K562 (cell line): ENCODE measurements at regions not wholly inside any gene's neighbourhood (a gene's known extent, or its start where the extent isn't known, plus 50 kb on each side); places are given as distances from the start of the nearest gene placed in this dataset.

Experiments
- ATAC-seq: fragments of 200-7000 bp; cut with Tn5 transposase; 3 replicates; pipeline ENCODE4 v1.9.1; 2020; ENCODE audit warnings: moderate library complexity
- BruUV-seq: library from RNA; stranded (reverse); fragments of 400-500 nt; replicated peaks from 2 replicates; lab custom pipeline; 2021; lab: Mats Ljungman, UMichigan
- CTCF ChIA-PET: fragments of 300-600 bp; formaldehyde crosslinking; extraction: SDS; loops from one replicate; lab custom pipeline; 2021; ENCODE audit warnings: low intra/inter-chr PET ratio; lab: Yijun Ruan, JAX
- POLR2A ChIA-PET: fragments of 300-600, 350-650 bp; sonication (Branson Sonifier 250); formaldehyde crosslinking; extraction: SDS; loops from one replicate; lab custom pipeline; 2021; ENCODE audit warnings: antibody characterized with exemption, inconsistent platforms; lab: Yijun Ruan, JAX
- DNase-seq, 4 experiments: peaks; one replicate each; pipeline versions ENCODE4 v3.0.0 to v3.0.0-alpha.2; 2011 to 2018; ENCODE audit warnings: low spot score in 3 of 4, mixed read lengths in 3 of 4; ENCODE audit errors: extremely low read depth in 1 of 4
- FAIRE-seq: peaks from 2 replicates; lab custom pipeline; 2011; peaks lifted over from hg19 to GRCh38; lab: Jason Lieb, UNC
- H2AFZ ChIP-seq: 2 replicates; pipeline ENCODE4 v1.6.0; 2011; ENCODE audit warnings: low read depth, low read length, control low read depth, inconsistent platforms
- H3K27ac ChIP-seq: fragments of 200-600 bp; 3 replicates; pipeline ENCODE4 v1.8.0; 2011; ENCODE audit warnings: low read depth, mild to moderate bottlenecking, control low read depth, inconsistent platforms, low read length, moderate library complexity, mixed read lengths; ENCODE audit errors: extremely low read depth
- H3K27me3 ChIP-seq, 2 experiments: fragments of 300-600 bp in 1 of 2; 2 replicates in 1 of 2; 3 replicates in 1 of 2; pipeline versions ENCODE4 v1.6.0 to v1.8.0; 2011; ENCODE audit warnings: inconsistent platforms in 2 of 2, low read length in 2 of 2, mild to moderate bottlenecking in 1 of 2, mixed read lengths in 1 of 2, moderate library complexity in 1 of 2; ENCODE audit not compliant: control insufficient read depth in 2 of 2, insufficient read depth in 2 of 2
- H3K36me3 ChIP-seq: fragments of 300-600 bp; 3 replicates; pipeline ENCODE4 v1.8.0; 2011; ENCODE audit warnings: mild to moderate bottlenecking, low read length, inconsistent platforms; ENCODE audit not compliant: control insufficient read depth, insufficient read depth
- H3K4me1 ChIP-seq, 2 experiments: fragments of 200-600 bp in 1 of 2; replicated peaks in 1 of 2; 2 replicates in 1 of 2; 3 replicates in 1 of 2; pipeline versions ENCODE4 v1.5.1 to v1.8.0; 2011; ENCODE audit warnings: inconsistent platforms in 2 of 2, low read length in 2 of 2, mild to moderate bottlenecking in 1 of 2, mixed read lengths in 1 of 2, moderate library complexity in 1 of 2; ENCODE audit not compliant: control insufficient read depth in 2 of 2, insufficient read depth in 2 of 2
- H3K4me2 ChIP-seq: 2 replicates; pipeline ENCODE4 v1.6.1; 2011; ENCODE audit warnings: low read length, control low read depth, inconsistent platforms, mixed read lengths; ENCODE audit not compliant: insufficient read depth
- H3K4me3 ChIP-seq: fragments of 200-600 bp; sonication (generic), shearing (Covaris generic); 2 replicates; pipeline ENCODE4 v1.5.1; 2016; ENCODE audit warnings: control low read depth, inconsistent platforms
- H3K79me2 ChIP-seq: fragments of 200-600 bp; 3 replicates; pipeline ENCODE4 v1.8.0; 2011; ENCODE audit warnings: low read length, inconsistent platforms; ENCODE audit not compliant: control insufficient read depth, insufficient read depth
- H3K9ac ChIP-seq, 2 experiments: 2 replicates each; pipeline versions ENCODE4 v1.6.0 to v1.6.1; 2011; ENCODE audit warnings: low read depth in 2 of 2, low read length in 2 of 2, control low read depth in 1 of 2, inconsistent platforms in 1 of 2, mild to moderate bottlenecking in 1 of 2, mixed read lengths in 1 of 2; ENCODE audit not compliant: insufficient read depth in 1 of 2
- H3K9me1 ChIP-seq: one replicate; pipeline ENCODE4 v1.6.0; 2011; ENCODE audit warnings: inconsistent platforms, mild to moderate bottlenecking, low read length, moderate library complexity; ENCODE audit not compliant: control insufficient read depth, insufficient read depth
- H3K9me3 ChIP-seq: replicated peaks from 2 replicates; pipeline ENCODE4 v1.5.1; 2011; ENCODE audit warnings: low read depth, low read length, inconsistent platforms; ENCODE audit not compliant: control insufficient read depth, insufficient read depth
- H4K20me1 ChIP-seq: replicated peaks from 2 replicates; pipeline ENCODE4 v1.6.1; 2011; ENCODE audit warnings: low read length, inconsistent platforms, mixed read lengths; ENCODE audit not compliant: control insufficient read depth, insufficient read depth
- CREBBP ChIP-seq: IDR thresholded peaks from one replicate; pipeline ENCODE4 v1.6.1; 2012; ENCODE audit warnings: low read depth, mild to moderate bottlenecking, control low read depth, inconsistent platforms, low read length
- ETV6 ChIP-seq, 3 experiments: fragments of 150-350 bp in 1 of 3; sonication (generic) in 1 of 3; formaldehyde crosslinking in 1 of 3; IDR thresholded peaks; 2 replicates each; pipeline versions ENCODE4 v1.6.1 to v1.8.0; 2014 to 2022; ENCODE audit warnings: borderline replicate concordance in 2 of 3, low read depth in 2 of 3, antibody characterized with exemption in 1 of 3, low read length in 1 of 3, mild to moderate bottlenecking in 1 of 3, missing genetic modification reagents in 1 of 3
- FOXP1 ChIP-seq: sonication (generic); formaldehyde crosslinking; IDR thresholded peaks from 2 replicates; pipeline ENCODE4 v1.8.0; 2022; ENCODE audit warnings: mild to moderate bottlenecking, missing genetic modification reagents
- HDAC1 ChIP-seq, 2 experiments: fragments of 450-650 bp; IDR thresholded peaks; 2 replicates each; pipeline ENCODE4 v1.6.1; 2016 to 2017; ENCODE audit warnings: inconsistent platforms in 1 of 2, mild to moderate bottlenecking in 1 of 2, moderate library complexity in 1 of 2
- HDAC6 ChIP-seq: IDR thresholded peaks from 2 replicates; pipeline ENCODE4 v1.6.1; 2012; ENCODE audit warnings: low read depth, mild to moderate bottlenecking, control low read depth, inconsistent platforms, low read length, moderate library complexity
- KDM4B ChIP-seq, 2 experiments: fragments of 450-650 bp in 1 of 2; sonication (generic) in 1 of 2; IDR thresholded peaks; 2 replicates each; pipeline ENCODE4 v1.6.1; 2016 to 2017; ENCODE audit warnings: borderline replicate concordance in 2 of 2, antibody characterized with exemption in 1 of 2, low read depth in 1 of 2, mild to moderate bottlenecking in 1 of 2
- KLF1 ChIP-seq: fragments of 450-650 bp; IDR thresholded peaks from 2 replicates; pipeline ENCODE4 v1.6.1; 2016; ENCODE audit warnings: missing genetic modification characterization, missing compliant biosample characterization
- POLR2AphosphoS2 ChIP-seq: IDR thresholded peaks from 2 replicates; pipeline ENCODE4 v1.6.1; 2012; ENCODE audit warnings: low read length, improper control_type of control experiment
- SNIP1 ChIP-seq: fragments of 450-650 bp; IDR thresholded peaks from 2 replicates; pipeline ENCODE4 v1.7.1; 2017; ENCODE audit warnings: low read depth, mild to moderate bottlenecking
- ZBTB7A ChIP-seq: IDR thresholded peaks from 2 replicates; pipeline ENCODE4 v1.6.1; 2011; ENCODE audit warnings: low read depth, mild to moderate bottlenecking, low read length, moderate library complexity, borderline replicate concordance; ENCODE audit not compliant: control insufficient read depth
- ZKSCAN1 ChIP-seq: fragments of 150-350 bp; IDR thresholded peaks from 2 replicates; pipeline ENCODE4 v1.6.1; 2016; ENCODE audit warnings: low read depth, low read length
- ZNF217 ChIP-seq: sonication (generic); formaldehyde crosslinking; IDR thresholded peaks from 2 replicates; pipeline ENCODE4 v1.8.0; 2022; ENCODE audit warnings: mild to moderate bottlenecking, missing genetic modification reagents
- ZNF282 ChIP-seq: sonication (generic); formaldehyde crosslinking; IDR thresholded peaks from 2 replicates; pipeline ENCODE4 v1.8.1; 2023; ENCODE audit warnings: missing genetic modification reagents
- ZNF507 ChIP-seq: conservative IDR thresholded peaks from 2 replicates; pipeline ENCODE4 v1.6.1; 2017; ENCODE audit warnings: missing genetic modification characterization, missing compliant biosample characterization
- ZNF586 ChIP-seq: fragments of 450-650 bp; formaldehyde crosslinking; conservative IDR thresholded peaks from 2 replicates; pipeline ENCODE4 v1.4.0; 2020; ENCODE audit warnings: mild to moderate bottlenecking, moderate library complexity
- WGBS: fragments of 100-300 bp; shearing (Covaris generic); methylation state at CpG from one replicate; pipeline ENCODE4 v1.1.6; 2016; ENCODE audit warnings: low coverage, mixed read lengths; ENCODE audit not compliant: insufficient coverage; ENCODE audit errors: missing lambda C conversion rate; 5-methylcytosine and 5-hydroxymethylcytosine counted together
- in situ Hi-C: fragments of 300-500 bp; cut with MboI; formaldehyde crosslinking; loops from 4 replicates; pipeline ENCODE4 v1.15.0; 2018; ENCODE audit warnings: inconsistent platforms, mixed read lengths
- intact Hi-C: fragments of 100-400 bp; cut with micrococcal nuclease; formaldehyde crosslinking; loops from 2 replicates; pipeline ENCODE4 v1.14.2; 2022
- TF ChIP-seq, protein P1 (sequence below): sonication (generic); formaldehyde crosslinking; IDR thresholded peaks from 2 replicates; pipeline ENCODE4 v1.8.1; 2023; ENCODE audit warnings: mild to moderate bottlenecking, missing genetic modification reagents
- TF ChIP-seq, protein P2 (sequence below): fragments of 250-450 bp; sonication (Bioruptor Pico); IDR thresholded peaks from 2 replicates; pipeline ENCODE4 v1.8.0; 2021; ENCODE audit warnings: borderline replicate concordance, mild to moderate bottlenecking, moderate library complexity; ENCODE audit not compliant: poor library complexity, severe bottlenecking

DNA sequence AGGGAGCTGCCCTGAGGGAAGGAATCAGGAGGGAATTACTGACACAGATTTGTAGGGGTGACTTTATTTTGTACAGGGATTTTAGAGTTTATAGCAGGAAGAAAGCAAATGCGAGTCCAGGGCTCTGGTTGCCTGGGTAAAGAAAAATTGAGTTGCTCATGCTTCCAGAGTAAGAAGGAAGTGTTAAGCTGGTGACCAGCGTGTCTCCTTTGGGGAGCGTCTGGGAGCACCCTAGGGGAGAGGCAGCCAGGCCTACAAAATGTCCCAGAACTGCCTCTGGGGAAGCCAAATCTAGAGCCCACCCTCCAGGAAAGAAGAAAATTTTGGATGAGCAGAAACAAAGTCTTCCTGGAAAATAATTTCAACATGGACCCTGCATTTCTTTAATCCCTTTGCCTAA, 147.0 kb downstream of the VAPA start:
- no peak overlapping the region for H3K4me3 ChIP-seq
- H3K4me2 ChIP-seq = no peak overlapping the region
- H3K36me3 ChIP-seq = no peaks in the 10 kb centered on the region
- no peak overlapping the region for H3K27ac ChIP-seq
- H3K27me3 ChIP-seq = peaks cover 43 to 59% of the 10 kb centered on the region in 2 experiments
- TF ChIP-seq FOXP1 (no peak), KDM4B (IDR thresholded peaks at IDR 0.05; ENCODE audit: borderline replicate concordance in 2 of 2, low read depth in 1 of 2) (no peak), POLR2AphosphoS2 (no peak), ZNF217 (CRISPR knock-in tag) (no peak), CREBBP (no peak), KLF1 (tag) (no peak), HDAC6 (no peak), SNIP1 (no peak), ZNF586 (CRISPR knock-in tag) (no peak), ZKSCAN1 (no peak), ZBTB7A (no peak), ZNF507 (tag) (no peak), HDAC1 (IDR thresholded peaks at IDR 0.05) (no peak), ZNF282 (CRISPR knock-in tag) (no peak), ETV6 (IDR thresholded peaks at IDR 0.05; ENCODE audit: borderline replicate concordance in 1 of 2, low read depth in 2 of 2, low read length in 1 of 2) (no peak), ETV6 (CRISPR knock-in tag; IDR thresholded peaks at IDR 0.05; ENCODE audit: borderline replicate concordance) (no peak)
- TF ChIP-seq, protein P1, sequence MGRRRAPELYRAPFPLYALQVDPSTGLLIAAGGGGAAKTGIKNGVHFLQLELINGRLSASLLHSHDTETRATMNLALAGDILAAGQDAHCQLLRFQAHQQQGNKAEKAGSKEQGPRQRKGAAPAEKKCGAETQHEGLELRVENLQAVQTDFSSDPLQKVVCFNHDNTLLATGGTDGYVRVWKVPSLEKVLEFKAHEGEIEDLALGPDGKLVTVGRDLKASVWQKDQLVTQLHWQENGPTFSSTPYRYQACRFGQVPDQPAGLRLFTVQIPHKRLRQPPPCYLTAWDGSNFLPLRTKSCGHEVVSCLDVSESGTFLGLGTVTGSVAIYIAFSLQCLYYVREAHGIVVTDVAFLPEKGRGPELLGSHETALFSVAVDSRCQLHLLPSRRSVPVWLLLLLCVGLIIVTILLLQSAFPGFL (CRISPR knock-in tag) = no peak
- TF ChIP-seq, protein P2, sequence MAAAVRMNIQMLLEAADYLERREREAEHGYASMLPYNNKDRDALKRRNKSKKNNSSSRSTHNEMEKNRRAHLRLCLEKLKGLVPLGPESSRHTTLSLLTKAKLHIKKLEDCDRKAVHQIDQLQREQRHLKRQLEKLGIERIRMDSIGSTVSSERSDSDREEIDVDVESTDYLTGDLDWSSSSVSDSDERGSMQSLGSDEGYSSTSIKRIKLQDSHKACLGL = no peak
- no TSS peak for BruUV-seq
- no peak overlapping the region for H3K9ac ChIP-seq
- H2AFZ ChIP-seq = no peak overlapping the region
- no peaks in the 10 kb centered on the region for H3K79me2 ChIP-seq
- no peak for FAIRE-seq
- intact Hi-C loops (no loop called here), in situ Hi-C loops (no loop called here)
- no peaks in the 10 kb centered on the region for H3K9me3 ChIP-seq
- WGBS = 0% methylated on average over 3 of the region's 3 CpGs
- ATAC-seq = no peak
- H4K20me1 ChIP-seq = no peaks in the 10 kb centered on the region
- DNase-seq = no peak
- POLR2A ChIA-PET = interaction anchor here (0.9 to 1.4 kb wide), 3 partner anchors 9 to 48 kb away, joined by 4 to 5 read pairs (median 4); no protein-coding TSS in a partner anchor
- H3K9me1 ChIP-seq = no peaks in the 10 kb centered on the region
- CTCF ChIA-PET = no interaction called here
- 0 out of 5 replicates have a peak, but pooled peaks cover 0 to 4% of the 10 kb centered on the region in 2 experiments for H3K4me1 ChIP-seq
